ENCODE measurements at regions not wholly inside any gene's neighbourhood (a gene's known extent, or its start where the extent isn't known, plus 50 kb on each side); places are given as distances from the start of the nearest gene placed in this dataset.

- ATAC-seq (ENCODE audit: insufficient read depth, low read depth) (no peak), DNase-seq (no peak)
- Histone ChIP-seq H3K27me3 (ENCODE audit: insufficient read depth, low read length, poor library complexity) (no peaks in the 10 kb centered on the region), H3K27ac (ENCODE audit: low read length) (no peak overlapping the region), H3K9me3 (ENCODE audit: insufficient read depth, low read length, severe bottlenecking) (no peaks in the 10 kb centered on the region), H3K4me3 (ENCODE audit: low read depth in 1 of 2, low read length in 2 of 2) (no peak overlapping the region), H3K4me1 (ENCODE audit: insufficient read depth, low read length) (no peaks in the 10 kb centered on the region), H3K36me3 (ENCODE audit: insufficient read depth, low read length) (no peaks in the 10 kb centered on the region), H4K20me1 (ENCODE audit: insufficient read depth, low read length) (no peaks in the 10 kb centered on the region), H2AFZ (ENCODE audit: low read depth, low read length) (no peak overlapping the region; the same call in 1 of the 2 replicates), H3K9ac (ENCODE audit: low read depth, low read length) (no peak overlapping the region), H3K4me2 (ENCODE audit: insufficient read depth, low read length) (no peak overlapping the region), H3K79me2 (ENCODE audit: insufficient read depth, low read length) (no peaks in the 10 kb centered on the region)
- no peak for TF ChIP-seq EZH2 (IDR thresholded peaks at IDR 0.05; ENCODE audit: borderline replicate concordance, low read depth, low read length, severe bottlenecking)
- no peak for TF ChIP-seq CTCF (IDR thresholded peaks at IDR 0.05; ENCODE audit: borderline replicate concordance, extremely low read depth, low read length, poor library complexity, severe bottlenecking)
Measured at GRCh38 chr11:26225646-26226045, 106.3 kb upstream of the ANO3 start.

GRCh38 chr11:26227301-26227746 is 104.6 kb upstream of the ANO3 start:
- no peaks in the 10 kb centered on the region for H3K27me3 ChIP-seq (ENCODE audit: insufficient read depth, low read length, poor library complexity)

GRCh38 chr11:26227883-26228502 is 103.9 kb upstream of the ANO3 start:
- Histone ChIP-seq H3K9me3 (ENCODE audit: insufficient read depth, low read length, severe bottlenecking) (no peaks in the 10 kb centered on the region), H4K20me1 (ENCODE audit: insufficient read depth, low read length) (no peaks in the 10 kb centered on the region), H3K4me2 (ENCODE audit: insufficient read depth, low read length) (no peak overlapping the region), H3K4me3 (ENCODE audit: low read depth in 1 of 2, low read length in 2 of 2) (no peak overlapping the region), H3K9ac (ENCODE audit: low read depth, low read length) (no peak overlapping the region), H2AFZ (ENCODE audit: low read depth, low read length) (no peak overlapping the region), H3K4me1 (ENCODE audit: insufficient read depth, low read length) (no peaks in the 10 kb centered on the region), H3K27ac (ENCODE audit: low read length) (no peak overlapping the region), H3K79me2 (ENCODE audit: insufficient read depth, low read length) (no peaks in the 10 kb centered on the region), H3K36me3 (ENCODE audit: insufficient read depth, low read length) (no peaks in the 10 kb centered on the region), H3K27me3 (ENCODE audit: insufficient read depth, low read length, poor library complexity) (no peaks in the 10 kb centered on the region)
- TF ChIP-seq CTCF (IDR thresholded peaks at IDR 0.05; ENCODE audit: borderline replicate concordance, extremely low read depth, low read length, poor library complexity, severe bottlenecking) (no peak), EZH2 (IDR thresholded peaks at IDR 0.05; ENCODE audit: borderline replicate concordance, low read depth, low read length, severe bottlenecking) (no peak)
- ATAC-seq (ENCODE audit: insufficient read depth, low read depth) (no peak), DNase-seq (no peak)

More at GRCh38 chr11:26227301-26227746, 104.6 kb upstream of the ANO3 start:
- no peaks in the 10 kb centered on the region for H4K20me1 ChIP-seq (ENCODE audit: insufficient read depth, low read length)
- DNase-seq: no peak
- H3K4me3 ChIP-seq (ENCODE audit: low read depth in 1 of 2, low read length in 2 of 2): no peak overlapping the region
- no peaks in the 10 kb centered on the region for H3K4me1 ChIP-seq (ENCODE audit: insufficient read depth, low read length)
- no peak overlapping the region for H2AFZ ChIP-seq (ENCODE audit: low read depth, low read length)
- H3K79me2 ChIP-seq (ENCODE audit: insufficient read depth, low read length): no peaks in the 10 kb centered on the region
- H3K9me3 ChIP-seq (ENCODE audit: insufficient read depth, low read length, severe bottlenecking): no peaks in the 10 kb centered on the region
- no peaks in the 10 kb centered on the region for H3K36me3 ChIP-seq (ENCODE audit: insufficient read depth, low read length)
- H3K27ac ChIP-seq (ENCODE audit: low read length): no peak overlapping the region
- H3K9ac ChIP-seq (ENCODE audit: low read depth, low read length): no peak overlapping the region
- TF ChIP-seq CTCF (IDR thresholded peaks at IDR 0.05; ENCODE audit: borderline replicate concordance, extremely low read depth, low read length, poor library complexity, severe bottlenecking) (peak; percentile 40), EZH2 (IDR thresholded peaks at IDR 0.05; ENCODE audit: borderline replicate concordance, low read depth, low read length, severe bottlenecking) (no peak)
- no peak overlapping the region for H3K4me2 ChIP-seq (ENCODE audit: insufficient read depth, low read length)
- ATAC-seq (ENCODE audit: insufficient read depth, low read depth): peak; percentile 59; the same call in 2 of the 3 replicates

Data from DND-41 (cell line).